Liver (tissue), 8 donors: ENCODE measurements at regions not wholly inside any gene's neighbourhood (a gene's known extent, or its start where the extent isn't known, plus 50 kb on each side); places are given as distances from the start of the nearest gene placed in this dataset.

Experiments
- DNase-seq: peaks from one replicate; pipeline ENCODE4 v3.0.0-alpha.2; 2017; ENCODE audit warnings: low spot score
- H3K27ac ChIP-seq, 2 donors: one replicate each; pipeline ENCODE4 v1.7.0; 2013; ENCODE audit warnings: inconsistent platforms in 2 of 2, low read length in 2 of 2, control low read depth in 1 of 2, low read depth in 1 of 2, mild to moderate bottlenecking in 1 of 2
- H3K27me3 ChIP-seq, 4 donors: one replicate each; pipeline versions ENCODE4 v1.6.1 to v1.7.0; 2013; ENCODE audit warnings: low read length in 3 of 4, inconsistent platforms in 1 of 4, mild to moderate bottlenecking in 1 of 4, moderate library complexity in 1 of 4; ENCODE audit not compliant: control insufficient read depth in 4 of 4, insufficient read depth in 4 of 4
- H3K36me3 ChIP-seq, 4 donors: one replicate each; pipeline versions ENCODE4 v1.6.1 to v1.7.0; 2013; ENCODE audit warnings: low read length in 3 of 4, mild to moderate bottlenecking in 3 of 4, low read depth in 1 of 4, moderate library complexity in 1 of 4; ENCODE audit not compliant: control insufficient read depth in 4 of 4, insufficient read depth in 3 of 4
- H3K4me1 ChIP-seq, 4 donors: one replicate each; pipeline versions ENCODE4 v1.6.1 to v1.7.0; 2013; ENCODE audit warnings: low read length in 3 of 4, mild to moderate bottlenecking in 3 of 4, moderate library complexity in 1 of 4; ENCODE audit not compliant: control insufficient read depth in 4 of 4, insufficient read depth in 4 of 4
- H3K4me3 ChIP-seq, 3 donors: one replicate each; pipeline versions ENCODE4 v1.6.1 to v1.7.0; 2013; ENCODE audit warnings: low read length in 3 of 3, control low read depth in 1 of 3, low read depth in 1 of 3, mild to moderate bottlenecking in 1 of 3
- H3K9ac ChIP-seq, 2 donors: one replicate each; pipeline ENCODE4 v1.7.0; 2013; ENCODE audit warnings: low read length in 2 of 2, mild to moderate bottlenecking in 2 of 2, moderate library complexity in 2 of 2, control low read depth in 1 of 2, low read depth in 1 of 2
- H3K9me3 ChIP-seq, 4 donors: one replicate each; pipeline versions ENCODE4 v1.6.1 to v1.7.0; 2013; ENCODE audit warnings: low read length in 3 of 4; ENCODE audit not compliant: control insufficient read depth in 4 of 4
- CTCF ChIP-seq: fragments of 150-350 bp; IDR thresholded peaks from 2 replicates; pipeline ENCODE4 v1.5.1; 2017; ENCODE audit warnings: improper control_type of control experiment, low read depth, low read length; ENCODE audit not compliant: missing input control
- FOXA1 ChIP-seq: IDR thresholded peaks from 2 replicates; pipeline ENCODE4 v1.6.1; 2016; ENCODE audit warnings: antibody characterized with exemption
- GABPA ChIP-seq, 2 donors: IDR thresholded peaks in 1 of 2; conservative IDR thresholded peaks in 1 of 2; 2 replicates each; pipeline ENCODE4 v1.6.1; 2016; ENCODE audit warnings: antibody characterized with exemption in 2 of 2, mild to moderate bottlenecking in 1 of 2, moderate library complexity in 1 of 2
- HNF4G ChIP-seq: IDR thresholded peaks from 2 replicates; pipeline ENCODE4 v1.6.1; 2016; ENCODE audit warnings: antibody characterized with exemption
- JUND ChIP-seq, 2 donors: IDR thresholded peaks; 2 replicates each; pipeline ENCODE4 v1.6.1; 2016; ENCODE audit warnings: antibody characterized with exemption in 2 of 2
- MAX ChIP-seq: IDR thresholded peaks from 2 replicates; pipeline ENCODE4 v1.6.1; 2016; ENCODE audit warnings: antibody characterized with exemption
- NR2F2 ChIP-seq: IDR thresholded peaks from 2 replicates; pipeline ENCODE4 v1.6.1; 2016; ENCODE audit warnings: antibody characterized with exemption
- RAD21 ChIP-seq, 2 donors: IDR thresholded peaks; 2 replicates each; pipeline ENCODE4 v1.6.1; 2016; ENCODE audit warnings: antibody characterized with exemption in 2 of 2, mild to moderate bottlenecking in 2 of 2
- REST ChIP-seq: IDR thresholded peaks from 2 replicates; pipeline ENCODE4 v1.6.1; 2016; ENCODE audit warnings: antibody characterized with exemption, mild to moderate bottlenecking
- RXRA ChIP-seq, 2 donors: IDR thresholded peaks; 2 replicates each; pipeline ENCODE4 v1.6.1; 2017 to 2018; ENCODE audit warnings: antibody characterized with exemption in 2 of 2, mild to moderate bottlenecking in 1 of 2
- TAF1 ChIP-seq: conservative IDR thresholded peaks from 2 replicates; pipeline ENCODE4 v1.6.1; 2016; ENCODE audit warnings: antibody characterized with exemption, mild to moderate bottlenecking
- YY1 ChIP-seq: IDR thresholded peaks from 2 replicates; pipeline ENCODE4 v1.6.1; 2016; ENCODE audit warnings: antibody characterized with exemption, mild to moderate bottlenecking
- ZBTB33 ChIP-seq: IDR thresholded peaks from 2 replicates; pipeline ENCODE4 v1.6.1; 2016; ENCODE audit warnings: antibody characterized with exemption
- WGBS: extraction: QIAGEN DNeasy Blood & Tissue Kit; methylation state at CpG from one replicate; pipeline ENCODE4 v1.1.7; 2013; 5-methylcytosine and 5-hydroxymethylcytosine counted together
- donor health status: healthy.
- donor health status: healthy.
- donor health status: healthy.
- donor health status: healthy.
- donor health status: healthy.

- no peaks in the 10 kb centered on the region for H3K9me3 ChIP-seq
- no peaks in the 10 kb centered on the region for H3K27me3 ChIP-seq
- no peak overlapping the region for H3K9ac ChIP-seq
- TF ChIP-seq YY1, result no peak
- no peak for TF ChIP-seq NR2F2
- no peak for TF ChIP-seq JUND (IDR thresholded peaks at IDR 0.05)
- TF ChIP-seq TAF1, result no peak
- no peak for DNase-seq
- no peaks in the 10 kb centered on the region for H3K4me1 ChIP-seq
- no peak overlapping the region for H3K27ac ChIP-seq
- H3K4me3 ChIP-seq, result no peak overlapping the region
- 92% methylated on average over 3 of the region's 3 CpGs for WGBS
- no peaks in the 10 kb centered on the region for H3K36me3 ChIP-seq
These were observed 195.2 kb downstream of the GLI2 start for GRCh38 chr2:120930864-120931263.

- Histone ChIP-seq H3K27me3 (no peaks in the 10 kb centered on the region), H3K27ac (no peak overlapping the region), H3K36me3 (no peaks in the 10 kb centered on the region), H3K4me1 (no peaks in the 10 kb centered on the region), H3K9ac (no peak overlapping the region), H3K4me3 (no peak overlapping the region), H3K9me3 (no peaks in the 10 kb centered on the region)
- no peak for DNase-seq
- 83% methylated on average over 7 of the region's 7 CpGs for WGBS
- TF ChIP-seq GABPA (IDR thresholded peaks at IDR 0.05 in 1 of 2, conservative IDR thresholded peaks at IDR 0.05 in 1 of 2) (no peak), HNF4G (no peak), RAD21 (IDR thresholded peaks at IDR 0.05) (no peak), RXRA (IDR thresholded peaks at IDR 0.05) (no peak), CTCF (no peak), MAX (no peak), FOXA1 (no peak), REST (no peak), ZBTB33 (no peak), JUND (IDR thresholded peaks at IDR 0.05) (no peak), YY1 (no peak)
These were observed 196.8 kb downstream of the GLI2 start for GRCh38 chr2:120932472-120932871.
